Trophoblast cell (in vitro differentiated cells and primary cell): ENCODE measurements at regions not wholly inside any gene's neighbourhood (a gene's known extent, or its start where the extent isn't known, plus 50 kb on each side); places are given as distances from the start of the nearest gene placed in this dataset.
"Not testable (repeated sequence)": the region's sequence is repeated elsewhere in the genome, so short reads cannot be mapped to it uniquely, and the experiment has no call there.

Experiments used
- DNase-seq, 2 donors: peaks; one replicate each; pipeline ENCODE4 v3.0.0-alpha.2; 2016
- H2AFZ ChIP-seq: 2 replicates; pipeline ENCODE4 v1.6.1; 2013; ENCODE audit warnings: low read length, moderate library complexity, mild to moderate bottlenecking; ENCODE audit not compliant: insufficient read depth, poor library complexity
- H2AK5ac ChIP-seq: 2 replicates; pipeline ENCODE4 v1.6.1; 2013; ENCODE audit warnings: mild to moderate bottlenecking, low read length
- H2BK120ac ChIP-seq: 2 replicates; pipeline ENCODE4 v1.6.1; 2013; ENCODE audit warnings: low read length, mild to moderate bottlenecking, moderate library complexity; ENCODE audit not compliant: insufficient read depth, poor library complexity
- H2BK12ac ChIP-seq: 2 replicates; pipeline ENCODE4 v1.6.1; 2013; ENCODE audit warnings: mild to moderate bottlenecking, low read length, moderate library complexity
- H2BK5ac ChIP-seq: 2 replicates; pipeline ENCODE4 v1.6.1; 2013; ENCODE audit warnings: low read length, low read depth, moderate library complexity, mild to moderate bottlenecking; ENCODE audit not compliant: poor library complexity
- H3K14ac ChIP-seq: 2 replicates; pipeline ENCODE4 v1.6.1; 2013; ENCODE audit warnings: mild to moderate bottlenecking, low read length
- H3K18ac ChIP-seq: 2 replicates; pipeline ENCODE4 v1.6.1; 2013; ENCODE audit warnings: mild to moderate bottlenecking, low read length
- H3K23ac ChIP-seq: 2 replicates; pipeline ENCODE4 v1.6.1; 2013; ENCODE audit warnings: low read length
- H3K27ac ChIP-seq: 2 replicates; pipeline ENCODE4 v1.5.1; 2013; ENCODE audit warnings: low read depth, mild to moderate bottlenecking, inconsistent platforms, low read length, moderate library complexity
- H3K27me3 ChIP-seq: 2 replicates; pipeline ENCODE4 v1.6.1; 2013; ENCODE audit warnings: inconsistent platforms, mild to moderate bottlenecking, low read length, moderate library complexity; ENCODE audit not compliant: insufficient read depth
- H3K36me3 ChIP-seq, 2 experiments: 1 replicate in 1 of 2; 2 replicates in 1 of 2; pipeline ENCODE4 v1.6.1; 2013; ENCODE audit warnings: low read length in 2 of 2, mild to moderate bottlenecking in 2 of 2, moderate library complexity in 1 of 2; ENCODE audit not compliant: insufficient read depth in 2 of 2, control insufficient read depth in 1 of 2
- H3K4ac ChIP-seq: 2 replicates; pipeline ENCODE4 v1.6.1; 2013; ENCODE audit warnings: low read depth, mild to moderate bottlenecking, low read length, moderate library complexity
- H3K4me1 ChIP-seq, 2 experiments: 1 replicate in 1 of 2; 2 replicates in 1 of 2; pipeline ENCODE4 v1.6.1; 2013; ENCODE audit warnings: low read length in 2 of 2, mild to moderate bottlenecking in 2 of 2, moderate library complexity in 1 of 2; ENCODE audit not compliant: insufficient read depth in 2 of 2, control insufficient read depth in 1 of 2
- H3K4me2 ChIP-seq: 2 replicates; pipeline ENCODE4 v1.6.1; 2013; ENCODE audit warnings: inconsistent platforms, mild to moderate bottlenecking, low read length, moderate library complexity
- H3K4me3 ChIP-seq: 2 replicates; pipeline ENCODE4 v1.5.1; 2013; ENCODE audit warnings: mild to moderate bottlenecking, low read depth, low read length, inconsistent platforms
- H3K79me1 ChIP-seq: one replicate; pipeline ENCODE4 v1.6.1; 2013; ENCODE audit warnings: low read length
- H3K79me2 ChIP-seq: 2 replicates; pipeline ENCODE4 v1.6.1; 2013; ENCODE audit warnings: low read length, mild to moderate bottlenecking; ENCODE audit not compliant: control insufficient read depth, insufficient read depth, poor library complexity
- H3K9ac ChIP-seq: 2 replicates; pipeline ENCODE4 v1.6.1; 2013; ENCODE audit warnings: mild to moderate bottlenecking, low read length
- H3K9me3 ChIP-seq: 2 replicates; pipeline ENCODE4 v1.6.1; 2013; ENCODE audit warnings: low read depth, mild to moderate bottlenecking, control low read depth, inconsistent platforms, low read length; ENCODE audit not compliant: insufficient read depth
- H4K12ac ChIP-seq: 2 replicates; pipeline ENCODE4 v1.6.1; 2013; ENCODE audit warnings: low read depth, mild to moderate bottlenecking, low read length, moderate library complexity
- H4K8ac ChIP-seq: 2 replicates; pipeline ENCODE4 v1.6.1; 2013; ENCODE audit warnings: low read depth, mild to moderate bottlenecking, low read length, moderate library complexity
- H4K91ac ChIP-seq: one replicate; pipeline ENCODE4 v1.6.1; 2013; ENCODE audit warnings: low read depth, mild to moderate bottlenecking, low read length, moderate library complexity
- WGBS: extraction: QIAGEN DNeasy Blood & Tissue Kit; methylation state at CpG from one replicate; pipeline ENCODE4 v1.1.7; 2013; ENCODE audit warnings: missing lambda C conversion rate; ENCODE audit not compliant: insufficient read length, insufficient coverage; ENCODE audit errors: extremely low coverage; 5-methylcytosine and 5-hydroxymethylcytosine counted together

GRCh38 chr12:9309749-9310148 lies 101.6 kb upstream of the PZP start:
- not testable (repeated sequence) for H3K27me3 ChIP-seq, H2BK12ac ChIP-seq, H3K14ac ChIP-seq, H3K4me3 ChIP-seq, H2AK5ac ChIP-seq, H3K23ac ChIP-seq, H2BK120ac ChIP-seq, H3K18ac ChIP-seq, H3K79me2 ChIP-seq, DNase-seq, H3K79me1 ChIP-seq, H3K4ac ChIP-seq, H3K4me1 ChIP-seq, H4K12ac ChIP-seq, H2AFZ ChIP-seq, H3K4me2 ChIP-seq, H3K9me3 ChIP-seq, H3K9ac ChIP-seq, H4K8ac ChIP-seq, H3K27ac ChIP-seq, H4K91ac ChIP-seq, H2BK5ac ChIP-seq
- H3K36me3 ChIP-seq: peaks cover 7 to 16% of the 10 kb centered on the region in 2 experiments
- WGBS: no CpG with 5 or more reads among the region's 12 CpGs

GRCh38 chr12:9308745-9309144 lies 100.5 kb upstream of the PZP start:
- not testable (repeated sequence) for H4K8ac ChIP-seq, H2AK5ac ChIP-seq, H3K9ac ChIP-seq, H3K9me3 ChIP-seq, H3K27me3 ChIP-seq, H2BK12ac ChIP-seq, H2AFZ ChIP-seq, H3K79me1 ChIP-seq, H3K23ac ChIP-seq, H4K12ac ChIP-seq, H3K4me1 ChIP-seq, H3K4me3 ChIP-seq, H2BK120ac ChIP-seq, H3K27ac ChIP-seq, H3K4me2 ChIP-seq, H4K91ac ChIP-seq, H3K79me2 ChIP-seq, H3K14ac ChIP-seq, H3K4ac ChIP-seq, H3K18ac ChIP-seq, DNase-seq, H2BK5ac ChIP-seq
- peaks cover 7 to 18% of the 10 kb centered on the region in 2 experiments for H3K36me3 ChIP-seq
- no CpG with 5 or more reads among the region's 2 CpGs for whole genome bisulfite sequencing

- H4K8ac ChIP-seq, H2BK12ac ChIP-seq, H3K18ac ChIP-seq, H3K9me3 ChIP-seq, H3K27ac ChIP-seq, H2BK120ac ChIP-seq, H3K9ac ChIP-seq, H3K4ac ChIP-seq, H3K23ac ChIP-seq, H2AK5ac ChIP-seq, H3K4me1 ChIP-seq, H3K14ac ChIP-seq, H3K4me2 ChIP-seq, H3K4me3 ChIP-seq, H2AFZ ChIP-seq, H3K27me3 ChIP-seq, H4K91ac ChIP-seq, H3K79me1 ChIP-seq, H4K12ac ChIP-seq, H3K79me2 ChIP-seq, H2BK5ac ChIP-seq, DNase-seq: not testable (repeated sequence)
- peaks cover 7 to 18% of the 10 kb centered on the region in 2 experiments for H3K36me3 ChIP-seq
- WGBS: no CpG with 5 or more reads among the region's 10 CpGs
These were observed 100.0 kb upstream of the PZP start for GRCh38 chr12:9308163-9308562.

- not testable (repeated sequence) for H4K12ac ChIP-seq, DNase-seq, H2BK120ac ChIP-seq, H3K4me2 ChIP-seq, H3K23ac ChIP-seq, H4K8ac ChIP-seq, H3K27ac ChIP-seq, H3K14ac ChIP-seq, H3K4me1 ChIP-seq, H2AFZ ChIP-seq, H3K18ac ChIP-seq, H3K79me2 ChIP-seq, H2AK5ac ChIP-seq, H3K27me3 ChIP-seq, H3K9me3 ChIP-seq, H3K79me1 ChIP-seq, H4K91ac ChIP-seq, H3K4me3 ChIP-seq, H2BK5ac ChIP-seq, H3K9ac ChIP-seq, H3K4ac ChIP-seq, H2BK12ac ChIP-seq
- no CpG with 5 or more reads among the region's 5 CpGs for WGBS
- H3K36me3 ChIP-seq: peaks cover 7 to 18% of the 10 kb centered on the region in 2 experiments
These were observed 99.1 kb upstream of the PZP start for GRCh38 chr12:9307255-9307654.
